ENCODE measurements at regions not wholly inside any gene's neighbourhood (a gene's known extent, or its start where the extent isn't known, plus 50 kb on each side); places are given as distances from the start of the nearest gene placed in this dataset.

GRCh38 chr14:93847473-93847872 is 59.2 kb upstream of the PRIMA1 start:
- no peaks in the 10 kb centered on the region for H3K36me3 ChIP-seq
- TF ChIP-seq POLR2A (IDR thresholded peaks at IDR 0.05) (no peak), CTCF (IDR thresholded peaks at IDR 0.05) (no peak)
- H3K4me1 ChIP-seq: no peaks in the 10 kb centered on the region
- no peaks in the 10 kb centered on the region for H3K9me3 ChIP-seq
- H3K4me3 ChIP-seq (replicated peaks in 1 of 3): no peak overlapping the region
- H3K27ac ChIP-seq: no peak overlapping the region
- no peaks in the 10 kb centered on the region for H3K27me3 ChIP-seq
- 71 to 74% methylated on average over 2 of the region's 2 CpGs for WGBS, 2 donors
- DNase-seq: no peak
- intact Hi-C loops (cut with DNase I): no loop called here

GRCh38 chr14:93838238-93838637 is 50.0 kb upstream of the PRIMA1 start:
- H3K27me3 ChIP-seq: no peaks in the 10 kb centered on the region
- no peaks in the 10 kb centered on the region for H3K36me3 ChIP-seq
- H3K4me1 ChIP-seq: no peaks in the 10 kb centered on the region
- WGBS, 2 donors: 88 to 91% methylated on average over 3 of the region's 3 CpGs
- intact Hi-C loops (cut with DNase I): no loop called here
- TF ChIP-seq CTCF (IDR thresholded peaks at IDR 0.05) (no peak), POLR2A (IDR thresholded peaks at IDR 0.05) (no peak)
- no peaks in the 10 kb centered on the region for H3K9me3 ChIP-seq
- no peak for DNase-seq
- no peak overlapping the region for H3K27ac ChIP-seq
- no peak overlapping the region for H3K4me3 ChIP-seq (replicated peaks in 1 of 3)

Measured in thyroid gland (tissue), 4 donors.